GM12864 (cell line): ENCODE measurements at regions not wholly inside any gene's neighbourhood (a gene's known extent, or its start where the extent isn't known, plus 50 kb on each side); places are given as distances from the start of the nearest gene placed in this dataset.
"Not testable (repeated sequence)": the region's sequence is repeated elsewhere in the genome, so short reads cannot be mapped to it uniquely, and the experiment has no call there.

Experiments used
- DNase-seq: peaks from one replicate; pipeline ENCODE4 v3.0.0-alpha.2; 2011; ENCODE audit warnings: low read depth
- H3K4me3 ChIP-seq: 2 replicates; pipeline ENCODE4 v1.5.1; 2011; ENCODE audit warnings: mild to moderate bottlenecking, low read depth, low read length, control low read depth
- CTCF ChIP-seq: IDR thresholded peaks from 2 replicates; pipeline ENCODE4 v1.5.1; 2011; ENCODE audit warnings: low read depth, mild to moderate bottlenecking, moderate library complexity, low read length, control low read depth, inconsistent platforms; ENCODE audit errors: missing control alignments

- H3K4me3 ChIP-seq = no peak overlapping the region
- DNase-seq = no peak
- no peak for TF ChIP-seq CTCF
These were observed 76.2 kb upstream of the GBA3 start for GRCh38 chr4:22616516-22616915.

- DNase-seq, H3K4me3 ChIP-seq: not testable (repeated sequence)
These were observed 72.6 kb upstream of the GBA3 start for GRCh38 chr4:22620144-22620543.

- DNase-seq, H3K4me3 ChIP-seq: not testable (repeated sequence)
These were observed 70.8 kb upstream of the GBA3 start for GRCh38 chr4:22621970-22622369.

GRCh38 chr4:22624002-22624401, 68.7 kb upstream of the GBA3 start:
- H3K4me3 ChIP-seq, DNase-seq: not testable (repeated sequence)

GRCh38 chr4:22625311-22625710, 67.4 kb upstream of the GBA3 start:
- no peak for TF ChIP-seq CTCF
- DNase-seq = no peak
- no peak overlapping the region for H3K4me3 ChIP-seq

- DNase-seq, H3K4me3 ChIP-seq: not testable (repeated sequence)
These were observed 64.9 kb upstream of the GBA3 start for GRCh38 chr4:22627851-22628250.

GRCh38 chr4:22630161-22630975, 62.4 kb upstream of the GBA3 start:
- not testable (repeated sequence) for H3K4me3 ChIP-seq, DNase-seq

GRCh38 chr4:22631167-22631566, 61.6 kb upstream of the GBA3 start:
- not testable (repeated sequence) for DNase-seq, H3K4me3 ChIP-seq

GRCh38 chr4:22634541-22635181, 58.1 kb upstream of the GBA3 start:
- no peak overlapping the region for H3K4me3 ChIP-seq
- no peak for DNase-seq
- no peak for TF ChIP-seq CTCF

GRCh38 chr4:22635182-22635549, 57.6 kb upstream of the GBA3 start:
- H3K4me3 ChIP-seq, DNase-seq: not testable (repeated sequence)

- no peak overlapping the region for H3K4me3 ChIP-seq
- TF ChIP-seq CTCF = no peak
- no peak for DNase-seq
These were observed 57.0 kb upstream of the GBA3 start for GRCh38 chr4:22635692-22636091.
